ENCODE measurements at regions not wholly inside any gene's neighbourhood (a gene's known extent, or its start where the extent isn't known, plus 50 kb on each side); places are given as distances from the start of the nearest gene placed in this dataset.
A peak's percentile ranks its signal among the peaks of the same experiment; 100 is the strongest.

GRCh38 chr5:173765029-173765644 is 123.0 kb upstream of the CPEB4 start:
- DNase-seq (ENCODE audit: low spot score) = no peak

GRCh38 chr5:173765661-173766060 is 122.5 kb upstream of the CPEB4 start:
- DNase-seq (ENCODE audit: low spot score) = no peak

GRCh38 chr5:173767574-173768266 is 120.4 kb upstream of the CPEB4 start:
- DNase-seq (ENCODE audit: low spot score) = no peak

GRCh38 chr5:173768267-173768806 is 119.8 kb upstream of the CPEB4 start:
- DNase-seq (ENCODE audit: low spot score) = no peak

- no peak for DNase-seq (ENCODE audit: low spot score)
These were observed 119.3 kb upstream of the CPEB4 start for GRCh38 chr5:173768891-173769290.

- no peak for DNase-seq (ENCODE audit: low spot score)
These were observed 117.5 kb upstream of the CPEB4 start for GRCh38 chr5:173770637-173771036.

GRCh38 chr5:173771121-173771724 is 116.9 kb upstream of the CPEB4 start:
- DNase-seq (ENCODE audit: low spot score) = no peak

GRCh38 chr5:173771725-173772383 is 116.3 kb upstream of the CPEB4 start:
- no peak for DNase-seq (ENCODE audit: low spot score)

- no peak for DNase-seq (ENCODE audit: low spot score)
These were observed 115.6 kb upstream of the CPEB4 start for GRCh38 chr5:173772384-173773059.

- no peak for DNase-seq (ENCODE audit: low spot score)
These were observed 113.8 kb upstream of the CPEB4 start for GRCh38 chr5:173774271-173774761.

GRCh38 chr5:173775261-173776197 is 112.6 kb upstream of the CPEB4 start:
- DNase-seq (ENCODE audit: low spot score) = no peak

GRCh38 chr5:173777149-173777548 is 111.0 kb upstream of the CPEB4 start:
- no peak for DNase-seq (ENCODE audit: low spot score)

GRCh38 chr5:173777674-173778073 is 110.5 kb upstream of the CPEB4 start:
- DNase-seq (ENCODE audit: low spot score) = no peak

GRCh38 chr5:173778152-173778782 is 109.9 kb upstream of the CPEB4 start:
- DNase-seq (ENCODE audit: low spot score) = no peak

GRCh38 chr5:173778784-173779304 is 109.3 kb upstream of the CPEB4 start:
- DNase-seq (ENCODE audit: low spot score) = no peak

- DNase-seq (ENCODE audit: low spot score) = no peak
These were observed 107.6 kb upstream of the CPEB4 start for GRCh38 chr5:173780235-173781234.

- DNase-seq (ENCODE audit: low spot score) = no peak
These were observed 106.7 kb upstream of the CPEB4 start for GRCh38 chr5:173781432-173781815.

GRCh38 chr5:173781816-173782670 is 106.1 kb upstream of the CPEB4 start:
- DNase-seq (ENCODE audit: low spot score) = peak; percentile 33

Measured in germinal center (tissue), 1 donor.